ENCODE measurements at regions not wholly inside any gene's neighbourhood (a gene's known extent, or its start where the extent isn't known, plus 50 kb on each side); places are given as distances from the start of the nearest gene placed in this dataset.

- in situ Hi-C loops (cut with HindIII; ENCODE audit: low pct_unique_long_range_greater_than_20kb, low sequenced_read_pairs) = no loop called here
- no peak for DNase-seq (ENCODE audit: low read depth in 1 of 2, low spot score in 1 of 2)
- TF ChIP-seq JUND (IDR thresholded peaks at IDR 0.05; ENCODE audit: low read depth) = no peak
Observed at GRCh38 chr7:26443751-26444150, 152.1 kb downstream of the SNX10 start.

GRCh38 chr7:26444555-26444954 is 152.9 kb downstream of the SNX10 start:
- DNase-seq (ENCODE audit: low read depth in 1 of 2, low spot score in 1 of 2) = no peak
- TF ChIP-seq JUND (IDR thresholded peaks at IDR 0.05; ENCODE audit: low read depth) = no peak
- in situ Hi-C loops (cut with HindIII; ENCODE audit: low pct_unique_long_range_greater_than_20kb, low sequenced_read_pairs) = no loop called here

- DNase-seq (ENCODE audit: low read depth in 1 of 2, low spot score in 1 of 2) = no peak
- in situ Hi-C loops (cut with HindIII; ENCODE audit: low pct_unique_long_range_greater_than_20kb, low sequenced_read_pairs) = no loop called here
Observed at GRCh38 chr7:26447116-26447515, 155.5 kb downstream of the SNX10 start.

GRCh38 chr7:26449175-26450165 is 157.8 kb downstream of the SNX10 start:
- in situ Hi-C loops (cut with HindIII; ENCODE audit: low pct_unique_long_range_greater_than_20kb, low sequenced_read_pairs) = no loop called here
- no peak for TF ChIP-seq JUND (IDR thresholded peaks at IDR 0.05; ENCODE audit: low read depth)
- DNase-seq (ENCODE audit: low read depth in 1 of 2, low spot score in 1 of 2) = no peak

More at GRCh38 chr7:26447116-26447515, 155.5 kb downstream of the SNX10 start:
- no peak for TF ChIP-seq JUND (IDR thresholded peaks at IDR 0.05; ENCODE audit: low read depth)

GRCh38 chr7:26451997-26452396 is 160.3 kb downstream of the SNX10 start:
- no peak; the same call in 1 of the 2 replicates for TF ChIP-seq JUND (IDR thresholded peaks at IDR 0.05; ENCODE audit: low read depth)
- in situ Hi-C loops (cut with HindIII; ENCODE audit: low pct_unique_long_range_greater_than_20kb, low sequenced_read_pairs) = no loop called here
- peak; percentile 55 to 99 for DNase-seq (ENCODE audit: low read depth in 1 of 2, low spot score in 1 of 2)

- in situ Hi-C loops (cut with HindIII; ENCODE audit: low pct_unique_long_range_greater_than_20kb, low sequenced_read_pairs) = no loop called here
- TF ChIP-seq JUND (IDR thresholded peaks at IDR 0.05; ENCODE audit: low read depth) = no peak
Observed at GRCh38 chr7:26454180-26454579, 162.5 kb downstream of the SNX10 start.

GRCh38 chr7:26457696-26458327 is 166.2 kb downstream of the SNX10 start:
- no peak for DNase-seq (ENCODE audit: low read depth in 1 of 2, low spot score in 1 of 2)
- in situ Hi-C loops (cut with HindIII; ENCODE audit: low pct_unique_long_range_greater_than_20kb, low sequenced_read_pairs) = no loop called here
- no peak for TF ChIP-seq JUND (IDR thresholded peaks at IDR 0.05; ENCODE audit: low read depth)

More at GRCh38 chr7:26454180-26454579, 162.5 kb downstream of the SNX10 start:
- DNase-seq (ENCODE audit: low read depth in 1 of 2, low spot score in 1 of 2) = no peak

GRCh38 chr7:26458466-26459145 is 166.9 kb downstream of the SNX10 start:
- DNase-seq (ENCODE audit: low read depth in 1 of 2, low spot score in 1 of 2) = no peak
- no peak for TF ChIP-seq JUND (IDR thresholded peaks at IDR 0.05; ENCODE audit: low read depth)
- in situ Hi-C loops (cut with HindIII; ENCODE audit: low pct_unique_long_range_greater_than_20kb, low sequenced_read_pairs) = no loop called here

- in situ Hi-C loops (cut with HindIII; ENCODE audit: low pct_unique_long_range_greater_than_20kb, low sequenced_read_pairs) = no loop called here
Observed at GRCh38 chr7:26459540-26460193, 168.0 kb downstream of the SNX10 start.

GRCh38 chr7:26460351-26461085 is 168.9 kb downstream of the SNX10 start:
- DNase-seq (ENCODE audit: low read depth in 1 of 2, low spot score in 1 of 2) = no peak
- no peak for TF ChIP-seq JUND (IDR thresholded peaks at IDR 0.05; ENCODE audit: low read depth)
- in situ Hi-C loops (cut with HindIII; ENCODE audit: low pct_unique_long_range_greater_than_20kb, low sequenced_read_pairs) = no loop called here

More at GRCh38 chr7:26459540-26460193, 168.0 kb downstream of the SNX10 start:
- no peak for TF ChIP-seq JUND (IDR thresholded peaks at IDR 0.05; ENCODE audit: low read depth)
- DNase-seq (ENCODE audit: low read depth in 1 of 2, low spot score in 1 of 2) = no peak

- no peak for DNase-seq (ENCODE audit: low read depth in 1 of 2, low spot score in 1 of 2)
- in situ Hi-C loops (cut with HindIII; ENCODE audit: low pct_unique_long_range_greater_than_20kb, low sequenced_read_pairs) = no loop called here
- no peak for TF ChIP-seq JUND (IDR thresholded peaks at IDR 0.05; ENCODE audit: low read depth)
Observed at GRCh38 chr7:26461518-26461917, 169.9 kb downstream of the SNX10 start.
